PC-9 (cell line): ENCODE measurements at regions not wholly inside any gene's neighbourhood (a gene's known extent, or its start where the extent isn't known, plus 50 kb on each side); places are given as distances from the start of the nearest gene placed in this dataset.

Experiments
- BruUV-seq: library from RNA; stranded (reverse); fragments of 400-500 nt; replicated peaks from 2 replicates; lab custom pipeline; 2021; lab: Mats Ljungman, UMichigan
- CTCF ChIA-PET: fragments of 300-600 bp; sonication (Branson Sonifier 250); formaldehyde crosslinking; loops from one replicate; lab custom pipeline; 2022; ENCODE audit warnings: antibody characterized with exemption; lab: Charles Lee
- POLR2A ChIA-PET: fragments of 300-600 bp; sonication (Branson Sonifier 250); formaldehyde crosslinking; loops from one replicate; lab custom pipeline; 2022; ENCODE audit warnings: antibody characterized with exemption; ENCODE audit not compliant: unreplicated experiment; lab: Charles Lee
- DNase-seq, 2 experiments: peaks; one replicate each; pipeline versions ENCODE4 v3.0.0 to v3.0.0-alpha.2; 2015 to 2022; ENCODE audit warnings: mixed read lengths in 1 of 2
- H2AFZ ChIP-seq: fragments of 200-600 bp; sonication (generic); 2 replicates; pipeline ENCODE4 v1.8.1; 2017; ENCODE audit warnings: antibody characterized with exemption
- H3F3A ChIP-seq: fragments of 200-600 bp; sonication (generic); 2 replicates; pipeline ENCODE4 v1.8.1; 2017; ENCODE audit warnings: antibody characterized with exemption, mild to moderate bottlenecking, low read depth; ENCODE audit not compliant: insufficient read depth
- H3K27ac ChIP-seq: fragments of 200-600 bp; sonication (generic); 2 replicates; pipeline ENCODE4 v1.6.1; 2016; ENCODE audit warnings: mixed run types
- H3K27me3 ChIP-seq: fragments of 200-600 bp; sonication (generic); 2 replicates; pipeline ENCODE4 v1.6.1; 2016; ENCODE audit warnings: low read depth, mixed run types; ENCODE audit not compliant: insufficient read depth
- H3K36me3 ChIP-seq: fragments of 200-600 bp; sonication (generic); 2 replicates; pipeline ENCODE4 v1.6.1; 2016; ENCODE audit warnings: low read depth, mixed run types
- H3K4me1 ChIP-seq: fragments of 200-600 bp; sonication (generic); replicated peaks from 2 replicates; pipeline ENCODE4 v1.6.1; 2016; ENCODE audit warnings: mixed run types; ENCODE audit not compliant: insufficient read depth
- H3K4me2 ChIP-seq: fragments of 200-600 bp; sonication (generic); 2 replicates; pipeline ENCODE4 v1.6.1; 2017; ENCODE audit warnings: mixed run types
- H3K4me3 ChIP-seq: fragments of 200-600 bp; sonication (generic); 2 replicates; pipeline ENCODE4 v1.6.1; 2016; ENCODE audit warnings: mixed run types
- H3K79me2 ChIP-seq: fragments of 200-600 bp; sonication (generic); 2 replicates; pipeline ENCODE4 v1.6.1; 2017; ENCODE audit warnings: low read depth, mixed run types
- H3K9me2 ChIP-seq: fragments of 200-600 bp; sonication (generic); 2 replicates; pipeline ENCODE4 v1.8.1; 2017; ENCODE audit warnings: mild to moderate bottlenecking; ENCODE audit not compliant: insufficient read depth
- H3K9me3 ChIP-seq: fragments of 200-600 bp; sonication (generic); 2 replicates; pipeline ENCODE4 v1.8.1; 2016; ENCODE audit warnings: low read depth; ENCODE audit not compliant: insufficient read depth
- H4K20me1 ChIP-seq: fragments of 200-600 bp; sonication (generic); 2 replicates; pipeline ENCODE4 v1.8.1; 2017; ENCODE audit not compliant: insufficient read depth
- EZH2 ChIP-seq: fragments of 200-600 bp; sonication (generic); IDR thresholded peaks from 2 replicates; pipeline ENCODE4 v1.8.0; 2017; ENCODE audit warnings: antibody characterized with exemption, low read depth
- intact Hi-C: fragments of 100-400 bp; cut with micrococcal nuclease; formaldehyde crosslinking; loops from one replicate; pipeline ENCODE4 v1.10.0; 2022; ENCODE audit not compliant: unreplicated experiment
- TF ChIP-seq, protein P1 (sequence below): fragments of 200-600 bp; sonication (generic); conservative IDR thresholded peaks from 2 replicates; pipeline ENCODE4 v1.6.1; 2017; ENCODE audit warnings: mixed run types, antibody characterized with exemption, mild to moderate bottlenecking, moderate library complexity

DNA sequence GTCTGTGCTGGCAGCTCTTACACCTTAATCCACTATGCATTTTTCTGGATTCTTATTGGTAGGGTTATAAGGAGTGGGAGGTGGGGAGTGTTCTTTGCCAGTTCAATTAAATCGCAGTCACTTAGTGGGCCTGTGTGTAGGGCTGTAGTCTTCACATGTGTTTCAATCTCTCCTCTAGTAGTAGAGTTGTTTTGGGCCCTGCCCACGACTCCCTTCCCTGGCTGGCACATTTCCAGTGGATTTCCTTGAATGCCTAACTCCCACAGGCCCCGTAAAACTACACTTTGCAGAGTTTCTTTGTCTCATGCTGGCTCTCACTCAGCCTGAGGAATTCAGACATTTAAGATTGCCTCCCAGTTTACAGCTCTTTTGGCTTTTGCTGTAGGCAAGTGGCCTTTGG is 414.0 kb upstream of the OPRM1 start:
- no peaks in the 10 kb centered on the region for H3K9me3 ChIP-seq
- DNase-seq: no peak
- no peaks in the 10 kb centered on the region for H4K20me1 ChIP-seq
- CTCF ChIA-PET: no interaction called here
- POLR2A ChIA-PET: no interaction called here
- H2AFZ ChIP-seq: peak overlapping the region; percentile 29; the same call in 1 of the 2 replicates
- BruUV-seq: no TSS peak
- H3K4me3 ChIP-seq: no peak overlapping the region
- no peak overlapping the region for H3K27ac ChIP-seq
- H3K4me2 ChIP-seq: no peak overlapping the region
- intact Hi-C loops: no loop called here
- H3K4me1 ChIP-seq: no peaks in the 10 kb centered on the region
- TF ChIP-seq, protein P1, sequence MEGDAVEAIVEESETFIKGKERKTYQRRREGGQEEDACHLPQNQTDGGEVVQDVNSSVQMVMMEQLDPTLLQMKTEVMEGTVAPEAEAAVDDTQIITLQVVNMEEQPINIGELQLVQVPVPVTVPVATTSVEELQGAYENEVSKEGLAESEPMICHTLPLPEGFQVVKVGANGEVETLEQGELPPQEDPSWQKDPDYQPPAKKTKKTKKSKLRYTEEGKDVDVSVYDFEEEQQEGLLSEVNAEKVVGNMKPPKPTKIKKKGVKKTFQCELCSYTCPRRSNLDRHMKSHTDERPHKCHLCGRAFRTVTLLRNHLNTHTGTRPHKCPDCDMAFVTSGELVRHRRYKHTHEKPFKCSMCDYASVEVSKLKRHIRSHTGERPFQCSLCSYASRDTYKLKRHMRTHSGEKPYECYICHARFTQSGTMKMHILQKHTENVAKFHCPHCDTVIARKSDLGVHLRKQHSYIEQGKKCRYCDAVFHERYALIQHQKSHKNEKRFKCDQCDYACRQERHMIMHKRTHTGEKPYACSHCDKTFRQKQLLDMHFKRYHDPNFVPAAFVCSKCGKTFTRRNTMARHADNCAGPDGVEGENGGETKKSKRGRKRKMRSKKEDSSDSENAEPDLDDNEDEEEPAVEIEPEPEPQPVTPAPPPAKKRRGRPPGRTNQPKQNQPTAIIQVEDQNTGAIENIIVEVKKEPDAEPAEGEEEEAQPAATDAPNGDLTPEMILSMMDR: no peak
- no peak for TF ChIP-seq EZH2
- no peaks in the 10 kb centered on the region for H3K36me3 ChIP-seq
- no peaks in the 10 kb centered on the region for H3K27me3 ChIP-seq
- no peaks in the 10 kb centered on the region for H3K79me2 ChIP-seq
- H3K9me2 ChIP-seq: no peaks in the 10 kb centered on the region
- no peaks in the 10 kb centered on the region for H3F3A ChIP-seq

GRCh38 chr6:153624528-153624927 is 414.5 kb upstream of the OPRM1 start:
- no peak overlapping the region for H3K4me2 ChIP-seq
- H3F3A ChIP-seq: no peaks in the 10 kb centered on the region
- ChIA-PET POLR2A (no interaction called here), CTCF (no interaction called here)
- intact Hi-C loops: no loop called here
- H3K27ac ChIP-seq: no peak overlapping the region
- H3K27me3 ChIP-seq: no peaks in the 10 kb centered on the region
- H4K20me1 ChIP-seq: no peaks in the 10 kb centered on the region
- no peaks in the 10 kb centered on the region for H3K36me3 ChIP-seq
- no peaks in the 10 kb centered on the region for H3K4me1 ChIP-seq
- no peaks in the 10 kb centered on the region for H3K79me2 ChIP-seq
- TF ChIP-seq, protein P1: no peak
- TF ChIP-seq EZH2: no peak
- no peak overlapping the region for H2AFZ ChIP-seq
- no peaks in the 10 kb centered on the region for H3K9me2 ChIP-seq
- no TSS peak for BruUV-seq
- no peak for DNase-seq
- H3K9me3 ChIP-seq: no peaks in the 10 kb centered on the region
- H3K4me3 ChIP-seq: no peak overlapping the region

DNA sequence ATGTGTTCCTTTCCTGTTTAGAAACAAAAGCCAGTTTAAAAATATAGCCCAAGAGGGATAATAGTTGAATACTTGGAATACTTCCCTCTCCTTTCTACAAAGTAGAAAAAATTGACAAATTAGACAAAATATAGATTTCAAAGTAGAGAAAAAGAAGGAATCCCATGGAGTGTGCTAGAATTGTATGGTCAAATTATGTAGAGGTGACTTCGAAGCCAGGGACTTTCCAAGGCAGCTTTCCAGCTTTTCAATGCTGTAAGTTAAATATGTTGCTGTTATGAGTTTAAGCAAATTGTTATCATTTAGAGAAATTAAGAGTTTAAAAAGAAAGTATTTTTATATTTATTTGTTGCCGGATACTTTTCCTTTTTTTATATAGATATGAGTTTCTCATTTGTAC is 415.5 kb upstream of the OPRM1 start:
- no peaks in the 10 kb centered on the region for H3K4me1 ChIP-seq
- H2AFZ ChIP-seq: no peak overlapping the region
- no peak overlapping the region for H3K4me3 ChIP-seq
- TF ChIP-seq EZH2: no peak
- TF ChIP-seq, protein P1: no peak
- H3K9me2 ChIP-seq: no peaks in the 10 kb centered on the region
- POLR2A ChIA-PET: interaction anchor here (0.7 kb wide), 1 partner anchor 43 kb away, joined by 5 read pairs; no protein-coding TSS in a partner anchor
- intact Hi-C loops: no loop called here
- H3K4me2 ChIP-seq: no peak overlapping the region
- H3K9me3 ChIP-seq: no peaks in the 10 kb centered on the region
- H3K79me2 ChIP-seq: no peaks in the 10 kb centered on the region
- H3K27ac ChIP-seq: no peak overlapping the region
- H4K20me1 ChIP-seq: no peaks in the 10 kb centered on the region
- H3F3A ChIP-seq: no peaks in the 10 kb centered on the region
- DNase-seq: no peak
- CTCF ChIA-PET: no interaction called here
- H3K36me3 ChIP-seq: no peaks in the 10 kb centered on the region
- BruUV-seq: no TSS peak
- no peaks in the 10 kb centered on the region for H3K27me3 ChIP-seq
